Tibial artery (tissue), 4 donors: ENCODE measurements at regions not wholly inside any gene's neighbourhood (a gene's known extent, or its start where the extent isn't known, plus 50 kb on each side); places are given as distances from the start of the nearest gene placed in this dataset.

ENCODE experiments used
- DNase-seq, 2 donors: peaks; one replicate each; pipeline ENCODE4 v3.0.0-alpha.2; 2019
- H3K27ac ChIP-seq, 2 donors: fragments of 200-600 bp; sonication (generic) in 1 of 2; 1 replicate in 1 of 2; 2 replicates in 1 of 2; pipeline ENCODE4 v1.5.1; 2018 to 2019; ENCODE audit warnings: mild to moderate bottlenecking in 1 of 2
- H3K27me3 ChIP-seq, 2 donors: fragments of 200-600 bp; sonication (generic) in 1 of 2; one replicate each; pipeline versions ENCODE4 v1.5.1 to v1.6.0; 2016 to 2019
- H3K36me3 ChIP-seq, 3 donors: fragments of 200-600 bp; sonication (generic) in 2 of 3; one replicate each; pipeline ENCODE4 v1.5.1; 2016 to 2019; ENCODE audit warnings: mild to moderate bottlenecking in 2 of 3
- H3K4me1 ChIP-seq, 4 donors: fragments of 200-600 bp; sonication (generic) in 2 of 4; 1 replicate in 3 of 4; 2 replicates in 1 of 4; pipeline ENCODE4 v1.5.1; 2016 to 2019
- H3K4me3 ChIP-seq, 2 donors: fragments of 200-600 bp; sonication (generic) in 1 of 2; 1 replicate in 1 of 2; 2 replicates in 1 of 2; pipeline ENCODE4 v1.5.1; 2018 to 2019; ENCODE audit warnings: mild to moderate bottlenecking in 2 of 2
- H3K9me3 ChIP-seq, 3 donors: fragments of 200-600 bp; sonication (generic) in 1 of 3; one replicate each; pipeline ENCODE4 v1.5.1; 2016 to 2019
- intact Hi-C: fragments of 100-400 bp; cut with DNase I; formaldehyde crosslinking; loops from one replicate; pipeline ENCODE4 v1.15.0; 2023; ENCODE audit warnings: low total_unique reads
- TF ChIP-seq, protein P1 (sequence below), 2 experiments: fragments of 200-600 bp in 1 of 2; fragments of 450-650 bp in 1 of 2; IDR thresholded peaks; one replicate each; pipeline ENCODE4 v1.5.1; 2017 to 2019; ENCODE audit warnings: antibody characterized with exemption in 2 of 2, mild to moderate bottlenecking in 1 of 2, moderate library complexity in 1 of 2

DNA sequence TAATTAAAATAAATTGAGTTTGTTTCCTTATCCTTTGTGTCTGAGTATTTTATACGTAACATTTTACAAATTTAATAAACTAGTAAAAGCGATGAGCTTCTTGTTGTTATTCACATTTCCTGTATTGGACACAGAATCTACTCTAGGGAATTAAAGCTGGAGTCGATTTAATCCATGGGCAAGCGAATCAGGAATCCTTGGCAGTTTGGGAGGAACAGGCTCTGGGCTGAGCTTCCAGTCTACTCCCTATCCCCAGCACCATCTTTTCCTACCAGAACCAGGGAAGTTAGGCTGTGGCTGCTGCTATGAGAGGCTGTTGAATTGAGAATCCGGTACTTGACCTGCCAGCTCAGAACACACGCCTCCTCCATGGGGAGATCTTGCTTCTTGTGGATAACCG lies 437.3 kb upstream of the TPM1 start:
- H3K4me3 ChIP-seq, result no peak overlapping the region
- TF ChIP-seq, protein P1, sequence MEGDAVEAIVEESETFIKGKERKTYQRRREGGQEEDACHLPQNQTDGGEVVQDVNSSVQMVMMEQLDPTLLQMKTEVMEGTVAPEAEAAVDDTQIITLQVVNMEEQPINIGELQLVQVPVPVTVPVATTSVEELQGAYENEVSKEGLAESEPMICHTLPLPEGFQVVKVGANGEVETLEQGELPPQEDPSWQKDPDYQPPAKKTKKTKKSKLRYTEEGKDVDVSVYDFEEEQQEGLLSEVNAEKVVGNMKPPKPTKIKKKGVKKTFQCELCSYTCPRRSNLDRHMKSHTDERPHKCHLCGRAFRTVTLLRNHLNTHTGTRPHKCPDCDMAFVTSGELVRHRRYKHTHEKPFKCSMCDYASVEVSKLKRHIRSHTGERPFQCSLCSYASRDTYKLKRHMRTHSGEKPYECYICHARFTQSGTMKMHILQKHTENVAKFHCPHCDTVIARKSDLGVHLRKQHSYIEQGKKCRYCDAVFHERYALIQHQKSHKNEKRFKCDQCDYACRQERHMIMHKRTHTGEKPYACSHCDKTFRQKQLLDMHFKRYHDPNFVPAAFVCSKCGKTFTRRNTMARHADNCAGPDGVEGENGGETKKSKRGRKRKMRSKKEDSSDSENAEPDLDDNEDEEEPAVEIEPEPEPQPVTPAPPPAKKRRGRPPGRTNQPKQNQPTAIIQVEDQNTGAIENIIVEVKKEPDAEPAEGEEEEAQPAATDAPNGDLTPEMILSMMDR (IDR thresholded peaks at IDR 0.05), result no peak
- no peaks in the 10 kb centered on the region for H3K36me3 ChIP-seq
- H3K27me3 ChIP-seq, result no peaks in the 10 kb centered on the region
- H3K27ac ChIP-seq, result no peak overlapping the region
- intact Hi-C loops, result no loop called here
- H3K4me1 ChIP-seq, result peaks cover 0 to 66% (median 18%) of the 10 kb centered on the region in 4 donors
- DNase-seq, result no peak
- H3K9me3 ChIP-seq, result no peaks in the 10 kb centered on the region

DNA sequence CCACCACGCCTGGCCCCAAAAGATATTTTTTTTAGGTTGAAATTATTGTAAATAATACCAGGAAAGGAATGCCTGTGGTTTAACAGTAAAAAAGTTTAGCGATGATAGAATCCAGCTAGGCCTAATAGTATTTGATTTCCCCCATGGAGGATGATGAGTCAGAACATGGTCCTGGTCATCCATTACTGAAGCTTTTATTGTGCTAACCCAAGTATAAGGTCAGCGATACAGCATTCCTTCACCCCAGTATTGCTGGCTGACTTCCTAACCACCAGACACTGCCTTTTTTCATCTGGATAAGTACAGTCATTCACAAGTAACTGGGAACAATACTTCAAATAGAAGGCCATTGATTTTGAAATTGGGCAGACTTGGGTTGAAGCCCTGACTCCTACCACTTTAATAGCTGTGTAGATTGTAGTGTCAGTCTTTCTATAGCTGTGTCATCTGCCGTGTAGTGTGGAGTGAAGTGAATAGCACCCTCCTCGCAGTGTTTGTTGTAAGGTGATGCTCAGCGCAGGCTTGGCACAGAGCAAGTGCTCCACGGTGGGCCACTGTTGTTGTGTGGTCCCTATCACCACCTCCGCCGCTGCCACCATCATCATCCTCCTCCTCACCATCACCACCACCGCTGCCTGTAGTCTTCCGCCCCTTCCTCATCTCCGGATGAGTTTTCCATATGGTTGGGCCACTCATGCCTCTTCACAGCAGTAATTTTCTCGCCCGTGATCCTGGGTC lies 436.0 kb upstream of the TPM1 start:
- TF ChIP-seq, protein P1 (IDR thresholded peaks at IDR 0.05), result no peak
- H3K27ac ChIP-seq, result no peak overlapping the region
- no peaks in the 10 kb centered on the region for H3K27me3 ChIP-seq
- H3K36me3 ChIP-seq, result no peaks in the 10 kb centered on the region
- DNase-seq, result no peak
- no peaks in the 10 kb centered on the region for H3K9me3 ChIP-seq
- H3K4me3 ChIP-seq, result no peak overlapping the region
- peaks cover 0 to 73% (median 22%) of the 10 kb centered on the region in 4 donors for H3K4me1 ChIP-seq
- intact Hi-C loops, result no loop called here

DNA sequence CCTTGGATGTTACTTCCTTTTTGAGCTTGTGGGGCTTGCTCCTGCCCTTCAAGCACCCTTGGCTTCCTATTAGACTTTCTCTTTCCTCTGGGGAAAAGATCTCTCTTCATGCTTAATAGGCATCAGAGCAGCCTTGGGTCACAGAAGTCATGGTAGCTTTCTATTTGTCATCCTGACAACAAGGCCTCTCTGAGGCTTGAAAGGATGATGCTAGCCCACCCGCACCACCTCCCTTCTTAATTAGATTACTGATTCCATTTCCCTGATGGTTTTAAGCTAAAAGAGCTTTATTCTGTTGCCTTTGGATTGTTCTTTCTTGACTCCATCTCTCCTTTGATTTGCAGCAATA lies 435.5 kb upstream of the TPM1 start:
- Histone ChIP-seq H3K9me3 (no peaks in the 10 kb centered on the region), H3K36me3 (no peaks in the 10 kb centered on the region), H3K27me3 (no peaks in the 10 kb centered on the region), H3K4me3 (no peak overlapping the region), H3K4me1 (peaks cover 0 to 69% (median 20%) of the 10 kb centered on the region in 4 donors), H3K27ac (no peak overlapping the region)
- intact Hi-C loops, result no loop called here
- DNase-seq, result no peak
- TF ChIP-seq, protein P1 (IDR thresholded peaks at IDR 0.05), result no peak

DNA sequence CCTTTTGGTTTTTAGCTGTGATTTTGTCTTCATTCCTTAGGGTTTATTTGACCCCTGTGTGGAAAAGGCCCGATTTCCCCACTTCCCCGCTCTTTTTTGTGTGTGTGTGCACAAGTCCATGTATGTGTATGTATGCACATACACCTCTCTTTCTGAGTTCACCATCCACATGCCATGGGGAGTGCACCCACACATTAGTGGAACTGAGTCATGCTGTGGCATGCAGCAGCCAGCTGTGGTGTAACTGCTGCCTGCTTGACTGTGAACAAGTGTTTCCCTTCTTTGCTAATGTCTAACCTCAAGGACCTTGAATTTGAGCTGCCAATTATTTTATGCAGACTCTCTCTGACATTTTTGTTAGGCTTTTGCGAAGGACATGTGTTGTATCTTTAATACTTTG lies 434.9 kb upstream of the TPM1 start:
- Histone ChIP-seq H3K4me1 (peaks cover 0 to 63% (median 18%) of the 10 kb centered on the region in 4 donors), H3K36me3 (no peaks in the 10 kb centered on the region), H3K4me3 (no peak overlapping the region), H3K27ac (no peak overlapping the region), H3K9me3 (no peaks in the 10 kb centered on the region), H3K27me3 (no peaks in the 10 kb centered on the region)
- intact Hi-C loops, result no loop called here
- TF ChIP-seq, protein P1 (IDR thresholded peaks at IDR 0.05), result no peak
- DNase-seq, result no peak

DNA sequence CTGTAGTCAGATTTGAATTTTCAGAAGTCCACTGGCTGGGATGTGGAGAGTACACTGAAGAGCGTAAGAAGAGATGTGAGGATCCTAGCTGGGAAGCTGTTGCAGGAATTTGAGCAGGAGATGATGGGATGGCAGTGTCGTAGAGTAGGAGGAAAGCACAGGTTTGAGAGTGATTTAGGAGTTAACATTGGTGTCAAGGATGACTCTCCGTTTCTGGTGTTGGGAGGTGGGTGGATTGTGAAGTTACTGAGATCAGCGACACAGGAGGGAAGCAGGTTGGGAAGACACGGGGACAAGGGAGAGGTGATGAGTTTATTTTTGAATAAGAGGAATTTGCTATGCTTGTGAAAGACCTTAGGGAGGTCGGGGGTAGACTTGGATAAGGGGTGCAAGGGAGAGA lies 434.2 kb upstream of the TPM1 start:
- H3K4me1 ChIP-seq, result peaks cover 0 to 56% (median 15%) of the 10 kb centered on the region in 4 donors
- H3K4me3 ChIP-seq, result no peak overlapping the region
- no peaks in the 10 kb centered on the region for H3K27me3 ChIP-seq
- intact Hi-C loops, result no loop called here
- H3K9me3 ChIP-seq, result no peaks in the 10 kb centered on the region
- no peak for DNase-seq
- H3K27ac ChIP-seq, result no peak overlapping the region
- H3K36me3 ChIP-seq, result no peaks in the 10 kb centered on the region
- TF ChIP-seq, protein P1 (IDR thresholded peaks at IDR 0.05), result no peak
